Adrenal gland (tissue), 9 donors: ENCODE measurements at regions not wholly inside any gene's neighbourhood (a gene's known extent, or its start where the extent isn't known, plus 50 kb on each side); places are given as distances from the start of the nearest gene placed in this dataset.

Experiments used
- DNase-seq, 7 donors: peaks; one replicate each; pipeline ENCODE4 v3.0.0-alpha.2; 2019 to 2020
- H3K27ac ChIP-seq, 5 donors: fragments of 200-600 bp; sonication (generic) in 4 of 5; 1 replicate in 3 of 5; 2 replicates in 2 of 5; pipeline versions ENCODE4 v1.5.1 to v1.8.0; 2016 to 2020; ENCODE audit warnings: mild to moderate bottlenecking in 1 of 5
- H3K27me3 ChIP-seq: fragments of 200-600 bp; 2 replicates; pipeline ENCODE4 v1.8.0; 2021
- H3K36me3 ChIP-seq, 2 donors: fragments of 200-600 bp; replicated peaks in 1 of 2; 1 replicate in 1 of 2; 2 replicates in 1 of 2; pipeline versions ENCODE4 v1.5.1 to v1.8.0; 2018 to 2022
- H3K4me1 ChIP-seq, 2 donors: fragments of 200-600 bp; replicated peaks in 1 of 2; 1 replicate in 1 of 2; 2 replicates in 1 of 2; pipeline versions ENCODE4 v1.5.1 to v1.8.0; 2018 to 2021
- H3K4me3 ChIP-seq, 4 donors: fragments of 200-600 bp; sonication (generic) in 3 of 4; one replicate each; pipeline ENCODE4 v1.5.1; 2016 to 2018
- H3K9me3 ChIP-seq, 3 donors: fragments of 200-600 bp; sonication (generic) in 1 of 3; replicated peaks in 1 of 3; 1 replicate in 2 of 3; 2 replicates in 1 of 3; pipeline versions ENCODE4 v1.5.1 to v1.8.0; 2016 to 2021
- POLR2A ChIP-seq, 2 donors: fragments of 450-650 bp; IDR thresholded peaks; one replicate each; pipeline ENCODE4 v1.6.1; 2017; ENCODE audit warnings: antibody characterized with exemption in 2 of 2, mild to moderate bottlenecking in 2 of 2, moderate library complexity in 1 of 2
- WGBS, 4 donors: extraction: QIAGEN DNeasy Blood & Tissue Kit in 2 of 4; methylation state at CpG; one replicate each; pipeline versions ENCODE4 v1.1.5 to v1.1.7; 2013 to 2017; 5-methylcytosine and 5-hydroxymethylcytosine counted together
- intact Hi-C, 2 donors: fragments of 100-400 bp; cut with DNase I; formaldehyde crosslinking; loops; one replicate each; pipeline versions ENCODE4 v1.14.1 to v1.15.0; 2022 to 2023
- TF ChIP-seq, protein P1 (sequence below), 6 experiments: fragments of 450-650 bp in 4 of 6; fragments of 200-600 bp in 2 of 6; sonication (generic) in 1 of 6; IDR thresholded peaks; 1 replicate in 5 of 6; 2 replicates in 1 of 6; pipeline versions ENCODE4 v1.5.1 to v1.8.0; 2016 to 2021; ENCODE audit warnings: antibody characterized with exemption in 6 of 6, mild to moderate bottlenecking in 2 of 6, moderate library complexity in 1 of 6
- donor health status: healthy with polysubstance abuse.
- donor health status: Bipolar disorder and iron deficiency.
- donor health status: DM: yes; HTN: yes; CAD: no.
- donor health status: DM: no; HTN: no; CAD: no.
- donor health status: DM: no; HTN: no; CAD: no.

DNA sequence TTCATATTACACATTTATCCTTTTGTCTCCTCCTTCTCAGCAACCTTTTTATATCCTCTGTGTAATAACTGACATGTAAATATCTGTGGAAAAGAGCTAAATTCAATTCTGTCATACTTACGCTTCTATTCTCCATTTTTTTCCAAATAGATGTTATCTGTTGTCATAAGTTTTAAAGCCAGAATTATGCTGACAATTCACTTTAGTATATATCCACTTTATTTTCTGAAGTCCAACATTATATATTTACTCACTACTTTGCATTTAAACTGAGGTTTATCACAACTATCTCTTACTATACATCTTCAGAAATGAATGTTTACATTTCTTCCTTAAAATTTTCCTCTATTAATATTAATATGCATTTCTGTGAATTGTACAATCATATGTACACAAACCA lies 247.9 kb upstream of the PCDH10 start:
- TF ChIP-seq, protein P1, sequence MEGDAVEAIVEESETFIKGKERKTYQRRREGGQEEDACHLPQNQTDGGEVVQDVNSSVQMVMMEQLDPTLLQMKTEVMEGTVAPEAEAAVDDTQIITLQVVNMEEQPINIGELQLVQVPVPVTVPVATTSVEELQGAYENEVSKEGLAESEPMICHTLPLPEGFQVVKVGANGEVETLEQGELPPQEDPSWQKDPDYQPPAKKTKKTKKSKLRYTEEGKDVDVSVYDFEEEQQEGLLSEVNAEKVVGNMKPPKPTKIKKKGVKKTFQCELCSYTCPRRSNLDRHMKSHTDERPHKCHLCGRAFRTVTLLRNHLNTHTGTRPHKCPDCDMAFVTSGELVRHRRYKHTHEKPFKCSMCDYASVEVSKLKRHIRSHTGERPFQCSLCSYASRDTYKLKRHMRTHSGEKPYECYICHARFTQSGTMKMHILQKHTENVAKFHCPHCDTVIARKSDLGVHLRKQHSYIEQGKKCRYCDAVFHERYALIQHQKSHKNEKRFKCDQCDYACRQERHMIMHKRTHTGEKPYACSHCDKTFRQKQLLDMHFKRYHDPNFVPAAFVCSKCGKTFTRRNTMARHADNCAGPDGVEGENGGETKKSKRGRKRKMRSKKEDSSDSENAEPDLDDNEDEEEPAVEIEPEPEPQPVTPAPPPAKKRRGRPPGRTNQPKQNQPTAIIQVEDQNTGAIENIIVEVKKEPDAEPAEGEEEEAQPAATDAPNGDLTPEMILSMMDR (IDR thresholded peaks at IDR 0.05), result no peak
- TF ChIP-seq POLR2A (IDR thresholded peaks at IDR 0.05), result no peak
- Histone ChIP-seq H3K27me3 (no peaks in the 10 kb centered on the region), H3K4me1 (no peaks in the 10 kb centered on the region)

DNA sequence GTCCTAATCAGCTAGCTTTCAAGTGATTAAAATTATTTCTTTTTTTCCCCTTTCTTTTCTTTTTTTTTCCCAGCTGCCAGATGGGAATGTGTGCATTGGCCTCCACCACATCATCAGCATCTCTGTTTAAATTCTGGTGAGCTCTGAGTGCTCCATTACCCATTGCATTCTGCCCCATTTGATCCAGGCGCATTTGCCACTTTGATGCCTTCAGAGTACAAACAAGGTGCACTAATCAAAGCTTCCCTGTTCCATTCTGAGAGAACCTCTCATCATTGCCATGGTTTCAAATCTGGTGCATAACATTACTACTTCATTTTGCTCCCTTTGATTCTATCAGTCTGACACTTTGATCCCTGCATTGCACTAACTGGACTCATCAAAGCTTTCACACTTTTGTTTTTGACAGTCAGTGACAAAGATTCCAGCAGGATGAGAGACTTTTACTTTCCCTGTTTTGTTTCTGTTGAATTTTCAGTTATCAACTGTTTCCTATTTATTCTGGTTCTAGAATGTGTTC lies 238.8 kb upstream of the PCDH10 start:
- no peak overlapping the region for H3K27ac ChIP-seq
- H3K4me3 ChIP-seq, result no peak overlapping the region
- TF ChIP-seq, protein P1 (IDR thresholded peaks at IDR 0.05), result no peak
- DNase-seq, result no peak
- H3K36me3 ChIP-seq, result no peaks in the 10 kb centered on the region
- H3K9me3 ChIP-seq, result no peaks in the 10 kb centered on the region
- WGBS, 4 donors, result 69 to 85% (median 77%) methylated on average over 1 of the region's 1 CpG
- intact Hi-C loops, result no loop called here
- no peaks in the 10 kb centered on the region for H3K27me3 ChIP-seq
- H3K4me1 ChIP-seq, result no peaks in the 10 kb centered on the region

More for the DNA sequence above, 247.9 kb upstream of the PCDH10 start:
- WGBS, 4 donors, result 69 to 91% (median 78%) methylated on average over 1 of the region's 1 CpG
- Histone ChIP-seq H3K4me3 (no peak overlapping the region), H3K36me3 (no peaks in the 10 kb centered on the region), H3K9me3 (no peaks in the 10 kb centered on the region), H3K27ac (no peak overlapping the region)
- intact Hi-C loops, result no loop called here
- DNase-seq, result no peak

DNA sequence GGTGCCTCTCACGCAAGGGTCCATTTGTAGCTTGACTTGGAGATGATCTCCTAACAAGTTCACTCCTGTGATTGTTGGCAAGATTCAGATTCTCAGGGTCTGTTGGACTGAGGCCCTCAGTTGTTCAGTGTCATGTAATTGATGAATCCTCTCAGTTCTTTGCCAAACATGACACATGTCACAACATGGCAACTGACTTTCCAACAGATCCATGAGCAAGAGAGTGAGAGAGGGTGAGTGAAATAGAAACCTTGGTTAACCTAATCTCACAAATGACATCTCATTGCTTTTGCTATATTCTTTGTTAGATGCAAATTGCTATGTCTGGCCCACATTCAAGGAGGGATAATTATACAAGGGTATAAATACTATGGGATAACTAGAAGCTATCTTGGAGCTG lies 231.0 kb upstream of the PCDH10 start:
- no peaks in the 10 kb centered on the region for H3K27me3 ChIP-seq
- H3K27ac ChIP-seq, result no peak overlapping the region
- DNase-seq, result no peak
- 67 to 85% (median 80%) methylated on average over 1 of the region's 1 CpG for WGBS, 4 donors
- H3K9me3 ChIP-seq, result no peaks in the 10 kb centered on the region
- no peak for TF ChIP-seq POLR2A (IDR thresholded peaks at IDR 0.05)
- TF ChIP-seq, protein P1 (IDR thresholded peaks at IDR 0.05), result no peak
- no peaks in the 10 kb centered on the region for H3K4me1 ChIP-seq
- H3K4me3 ChIP-seq, result no peak overlapping the region
- intact Hi-C loops, result no loop called here
- H3K36me3 ChIP-seq, result no peaks in the 10 kb centered on the region

DNA sequence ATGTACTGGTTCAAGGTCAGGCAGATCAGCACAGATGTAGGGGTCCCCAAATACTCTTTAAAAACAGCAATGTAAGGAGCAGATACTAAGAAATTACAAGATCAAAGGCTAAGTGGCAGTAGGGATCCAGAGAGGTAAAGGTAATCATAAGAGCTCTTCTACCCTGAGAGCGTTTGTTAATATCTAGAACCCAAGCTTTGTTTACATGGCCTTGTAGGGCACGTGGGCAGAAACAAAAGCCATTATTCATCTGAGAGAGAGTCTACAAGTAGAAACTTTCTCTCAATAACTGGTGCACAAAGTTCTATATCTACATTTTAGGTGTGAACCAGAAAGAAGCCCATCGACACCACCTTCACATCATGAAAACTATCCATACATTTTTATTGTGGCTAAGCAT lies 225.6 kb upstream of the PCDH10 start:
- TF ChIP-seq, protein P1 (IDR thresholded peaks at IDR 0.05), result no peak
- TF ChIP-seq POLR2A (IDR thresholded peaks at IDR 0.05), result no peak
- H3K4me1 ChIP-seq, result no peaks in the 10 kb centered on the region
- no peak overlapping the region for H3K27ac ChIP-seq
- H3K4me3 ChIP-seq, result no peak overlapping the region
- H3K36me3 ChIP-seq, result no peaks in the 10 kb centered on the region
- intact Hi-C loops, result no loop called here
- no peaks in the 10 kb centered on the region for H3K27me3 ChIP-seq
- no peaks in the 10 kb centered on the region for H3K9me3 ChIP-seq
- whole genome bisulfite sequencing, 4 donors, result 41 to 48% (median 44%) methylated on average over 3 of the region's 3 CpGs
- DNase-seq, result no peak
